Hepatocyte (in vitro differentiated cells): ENCODE measurements at regions not wholly inside any gene's neighbourhood (a gene's known extent, or its start where the extent isn't known, plus 50 kb on each side); places are given as distances from the start of the nearest gene placed in this dataset.

Source experiments
- EZH2 ChIP-seq: fragments of 200-600 bp; sonication (generic); IDR thresholded peaks from 2 replicates; pipeline ENCODE4 v1.6.1; 2016; ENCODE audit warnings: antibody characterized with exemption, mild to moderate bottlenecking, borderline replicate concordance
- EZH2phosphoT487 ChIP-seq: fragments of 200-600 bp; sonication (generic); IDR thresholded peaks from one replicate; pipeline ENCODE4 v1.6.1; 2018; ENCODE audit warnings: antibody characterized with exemption, mild to moderate bottlenecking, low read depth, moderate library complexity; ENCODE audit not compliant: unreplicated experiment, severe bottlenecking
- TF ChIP-seq, protein P1 (sequence below): fragments of 200-600 bp; sonication (generic); IDR thresholded peaks from 2 replicates; pipeline ENCODE4 v1.5.1; 2016; ENCODE audit warnings: antibody characterized with exemption, mild to moderate bottlenecking; ENCODE audit not compliant: poor library complexity

DNA sequence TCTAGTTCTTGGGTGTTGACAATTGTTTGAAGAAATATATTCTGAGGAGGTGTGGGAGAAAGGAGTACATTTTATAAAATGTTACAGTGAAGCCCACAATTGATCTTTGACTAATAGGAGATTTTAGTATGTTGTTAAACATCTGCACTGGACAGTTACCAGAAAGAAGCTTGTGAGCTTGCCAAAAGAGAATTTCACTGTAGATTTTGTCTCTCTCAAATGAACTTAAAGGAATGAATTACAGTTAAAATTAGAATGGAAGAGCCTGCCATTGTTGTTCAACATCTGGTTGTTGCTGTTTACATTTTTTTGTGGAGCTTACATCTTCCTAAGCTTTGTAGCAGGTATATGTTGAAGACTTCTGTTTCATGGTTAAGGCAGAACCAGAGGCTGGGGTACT, 620.5 kb upstream of the CCDC179 start:
- TF ChIP-seq, protein P1, sequence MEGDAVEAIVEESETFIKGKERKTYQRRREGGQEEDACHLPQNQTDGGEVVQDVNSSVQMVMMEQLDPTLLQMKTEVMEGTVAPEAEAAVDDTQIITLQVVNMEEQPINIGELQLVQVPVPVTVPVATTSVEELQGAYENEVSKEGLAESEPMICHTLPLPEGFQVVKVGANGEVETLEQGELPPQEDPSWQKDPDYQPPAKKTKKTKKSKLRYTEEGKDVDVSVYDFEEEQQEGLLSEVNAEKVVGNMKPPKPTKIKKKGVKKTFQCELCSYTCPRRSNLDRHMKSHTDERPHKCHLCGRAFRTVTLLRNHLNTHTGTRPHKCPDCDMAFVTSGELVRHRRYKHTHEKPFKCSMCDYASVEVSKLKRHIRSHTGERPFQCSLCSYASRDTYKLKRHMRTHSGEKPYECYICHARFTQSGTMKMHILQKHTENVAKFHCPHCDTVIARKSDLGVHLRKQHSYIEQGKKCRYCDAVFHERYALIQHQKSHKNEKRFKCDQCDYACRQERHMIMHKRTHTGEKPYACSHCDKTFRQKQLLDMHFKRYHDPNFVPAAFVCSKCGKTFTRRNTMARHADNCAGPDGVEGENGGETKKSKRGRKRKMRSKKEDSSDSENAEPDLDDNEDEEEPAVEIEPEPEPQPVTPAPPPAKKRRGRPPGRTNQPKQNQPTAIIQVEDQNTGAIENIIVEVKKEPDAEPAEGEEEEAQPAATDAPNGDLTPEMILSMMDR = no peak
- no peak for TF ChIP-seq EZH2
- no peak for TF ChIP-seq EZH2phosphoT487
